ENCODE measurements at regions not wholly inside any gene's neighbourhood (a gene's known extent, or its start where the extent isn't known, plus 50 kb on each side); places are given as distances from the start of the nearest gene placed in this dataset.
"Not testable (repeated sequence)": the region's sequence is repeated elsewhere in the genome, so short reads cannot be mapped to it uniquely, and the experiment has no call there.

DNA sequence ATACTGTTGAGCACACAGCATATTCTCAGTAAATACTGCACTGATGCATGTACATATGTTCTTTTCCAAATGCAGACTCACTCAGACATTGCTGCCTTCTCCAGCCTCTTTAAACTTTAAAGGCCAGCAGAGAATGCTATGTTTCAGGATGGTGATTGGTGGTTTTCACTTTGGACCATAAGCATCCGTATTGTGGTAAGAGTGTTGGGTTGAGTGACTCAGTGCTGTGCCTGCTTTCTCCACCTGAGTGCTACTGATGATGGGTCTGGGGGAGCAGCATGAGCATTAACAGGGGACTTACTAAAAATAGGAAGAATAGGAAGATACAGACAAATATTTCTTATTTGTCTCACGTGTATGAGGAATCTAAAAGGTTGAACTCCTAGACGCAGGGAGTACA lies 56.3 kb upstream of the ZNF92 start:
- no peak for DNase-seq

DNA sequence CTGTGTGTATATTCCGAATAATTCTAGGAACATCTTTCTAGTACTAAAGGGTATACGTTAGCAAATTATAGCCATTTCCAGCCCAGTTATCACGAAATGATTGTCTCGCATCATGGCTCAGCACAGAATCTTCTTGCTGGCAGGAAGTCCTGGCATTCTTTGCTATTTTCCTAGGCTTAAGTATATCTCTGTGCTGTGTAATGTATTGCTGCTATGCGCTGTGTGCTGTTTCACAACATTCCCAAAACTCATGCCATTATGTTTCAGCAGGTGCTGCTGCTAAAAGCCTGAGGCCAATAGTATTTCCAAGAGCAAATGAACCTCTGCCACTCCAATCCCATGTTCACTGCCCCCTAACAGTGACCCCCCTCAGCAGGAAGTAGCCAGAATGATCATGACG lies 62.9 kb upstream of the ZNF92 start:
- DNase-seq, result no peak

GRCh38 chr7:65308300-65308678 lies 65.4 kb upstream of the ZNF92 start:
- no peak for DNase-seq

DNA sequence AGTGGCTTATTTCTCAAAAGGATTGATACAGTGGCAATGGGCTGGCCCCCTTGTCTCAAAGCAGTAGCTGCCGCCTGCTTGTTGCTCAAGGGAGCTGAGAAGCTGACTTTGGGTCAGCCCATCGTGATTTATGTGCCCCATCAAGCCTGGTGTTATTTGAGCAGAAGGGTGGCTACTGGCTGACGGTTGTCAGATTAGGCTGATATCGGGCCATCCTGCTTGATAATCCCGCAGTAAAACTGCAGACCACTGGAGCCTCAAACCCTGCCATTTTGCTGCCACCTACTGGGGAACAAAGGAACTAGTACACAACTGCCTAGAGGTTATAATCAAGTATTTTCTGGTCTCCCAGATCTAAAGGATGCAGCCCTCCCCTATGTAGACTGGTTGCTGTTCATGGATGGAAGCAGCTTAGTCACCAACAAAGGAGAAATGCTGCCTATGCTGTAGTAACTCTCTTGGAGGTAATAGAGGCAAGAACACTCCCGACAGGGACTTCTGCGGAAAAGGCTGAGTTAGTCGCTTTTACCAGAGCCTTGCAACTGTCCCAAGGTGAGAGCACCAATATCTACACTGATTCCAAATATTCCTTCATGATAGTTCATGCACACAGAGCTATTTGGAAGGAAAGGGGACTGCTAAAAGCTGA lies 65.9 kb upstream of the ZNF92 start:
- DNase-seq, result peak; percentile 78

GRCh38 chr7:65304175-65304574 lies 69.5 kb upstream of the ZNF92 start:
- no peak for DNase-seq

DNA sequence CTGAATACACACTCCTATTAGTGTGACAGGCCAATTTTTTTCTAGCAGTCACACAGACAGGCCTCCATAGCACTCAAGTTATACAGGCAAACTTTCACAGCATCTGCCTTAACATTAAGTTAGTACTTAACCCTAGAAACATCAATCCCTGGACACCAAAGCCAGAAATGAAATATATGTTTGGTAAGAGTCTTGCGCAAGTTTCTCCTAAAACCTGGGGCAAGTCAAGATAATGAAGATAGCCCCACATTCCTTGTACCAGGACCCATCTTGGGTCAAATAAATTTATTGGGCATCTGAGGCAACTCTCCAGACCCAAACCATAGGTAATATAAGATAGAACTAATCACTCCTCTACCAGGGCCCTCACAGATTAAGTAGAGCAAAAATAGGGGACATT lies 70.8 kb upstream of the ZNF92 start:
- DNase-seq, result no peak

- DNase-seq, result no peak
Observed at GRCh38 chr7:65301007-65301406, 72.6 kb upstream of the ZNF92 start.

GRCh38 chr7:65295409-65295808 lies 78.2 kb upstream of the ZNF92 start:
- DNase-seq, result no peak

DNA sequence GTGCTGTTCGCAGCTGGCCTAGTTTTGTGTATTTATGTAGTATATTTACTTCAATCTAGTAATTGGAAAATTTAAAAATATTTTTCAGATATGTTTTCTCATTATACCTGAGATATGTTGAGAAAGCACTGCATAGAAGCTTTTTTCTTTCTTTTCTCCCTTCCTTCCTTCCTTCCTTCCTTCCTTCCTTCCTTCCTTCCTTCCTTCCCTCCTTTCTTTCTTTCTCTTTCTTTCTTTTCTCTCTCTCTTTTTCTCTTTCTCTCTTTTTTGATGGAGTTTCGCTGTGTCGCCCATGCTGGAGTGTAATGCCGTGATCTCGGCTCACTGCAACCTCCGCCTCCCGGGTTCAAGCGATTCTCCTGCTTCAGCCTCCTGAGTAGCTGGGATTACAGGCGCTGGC lies 83.3 kb upstream of the ZNF92 start:
- not testable (repeated sequence) for DNase-seq

DNA sequence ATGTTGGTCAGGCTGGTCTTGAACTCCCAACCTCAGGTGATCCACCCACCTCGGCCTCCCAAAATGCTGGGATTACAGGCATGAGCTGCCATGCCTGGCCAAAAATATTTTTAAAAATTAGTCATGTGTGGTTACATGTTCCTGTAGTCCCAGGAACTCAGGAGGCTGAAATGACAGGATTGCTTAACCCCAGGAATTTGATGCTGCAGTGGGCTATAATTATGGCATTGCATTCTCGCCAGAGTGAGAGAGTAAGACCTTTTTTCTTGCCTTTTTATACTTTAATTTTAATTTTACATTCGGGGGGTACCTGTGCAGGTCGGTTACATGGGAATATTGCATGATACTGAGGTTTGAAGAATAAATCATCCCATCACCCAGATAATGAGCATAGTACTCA lies 86.6 kb upstream of the ZNF92 start:
- DNase-seq, result no peak

DNA sequence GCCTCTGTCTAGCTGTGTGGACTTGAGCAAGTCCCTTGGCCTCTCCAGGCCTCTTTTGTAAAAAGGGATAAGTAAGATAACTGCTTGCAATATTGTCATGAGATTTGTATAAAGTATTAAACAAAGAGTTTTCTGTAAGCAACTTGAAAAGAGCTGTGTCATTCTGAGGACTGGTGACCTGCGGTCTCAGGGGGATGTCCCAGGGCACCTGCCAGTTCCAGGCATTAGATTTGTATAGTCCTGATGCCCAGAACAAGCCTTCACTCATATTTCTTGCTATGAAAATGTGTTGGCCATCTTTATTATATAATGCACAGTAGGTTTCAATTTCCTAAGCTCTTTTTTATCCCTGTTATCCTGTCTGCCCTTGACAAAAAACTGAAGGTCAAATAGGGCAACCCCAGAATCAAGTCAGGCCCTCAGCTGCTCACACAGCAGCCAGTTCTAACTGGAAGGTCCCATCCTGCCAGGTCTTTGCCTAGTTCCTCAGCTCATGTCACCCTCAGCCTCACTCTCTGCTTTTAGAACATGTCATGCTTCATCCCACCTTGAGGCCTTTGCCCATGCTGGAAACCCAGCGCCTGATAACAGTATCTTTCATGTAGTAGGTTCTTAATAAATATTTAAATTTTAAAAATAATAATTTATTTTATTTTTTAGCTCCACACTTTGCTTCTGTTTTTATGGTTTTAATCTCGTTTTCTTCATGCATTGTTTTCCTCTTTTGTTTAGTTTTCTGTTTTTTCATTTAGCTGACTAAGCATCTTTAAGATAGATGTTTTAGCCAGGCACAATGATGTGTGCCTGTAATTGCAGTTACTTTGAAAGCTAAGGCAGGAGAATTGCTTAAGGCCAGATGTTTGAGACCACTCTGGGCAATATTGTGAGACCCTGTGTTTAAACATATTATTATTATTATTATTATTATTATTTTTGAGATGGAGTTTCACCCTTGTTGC lies 87.5 kb upstream of the ZNF92 start:
- no peak for DNase-seq

DNA sequence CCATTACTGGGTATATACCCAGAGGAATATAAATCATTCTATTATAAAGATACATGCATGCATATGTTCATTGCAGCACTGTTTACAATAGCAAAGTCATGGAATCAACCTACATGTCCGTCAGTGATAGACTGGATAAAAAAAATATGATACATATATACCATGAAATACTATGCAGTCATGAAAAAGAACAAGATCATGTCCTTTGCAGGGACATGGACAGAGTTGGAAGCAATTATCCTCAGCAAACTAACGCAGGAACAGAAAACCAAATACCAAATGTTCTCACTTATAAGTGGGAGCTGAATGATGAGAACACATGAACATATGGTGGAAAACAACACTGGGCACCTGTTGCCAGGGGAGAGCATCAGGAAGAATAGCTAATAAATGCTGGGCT lies 88.4 kb upstream of the ZNF92 start:
- DNase-seq, result not testable (repeated sequence)

GRCh38 chr7:65279795-65280194 lies 93.9 kb upstream of the ZNF92 start:
- DNase-seq, result no peak

- no peak for DNase-seq
Observed at GRCh38 chr7:65276822-65277221, 96.8 kb upstream of the ZNF92 start.

- not testable (repeated sequence) for DNase-seq
Observed at GRCh38 chr7:65271502-65271901, 102.2 kb upstream of the ZNF92 start.

DNA sequence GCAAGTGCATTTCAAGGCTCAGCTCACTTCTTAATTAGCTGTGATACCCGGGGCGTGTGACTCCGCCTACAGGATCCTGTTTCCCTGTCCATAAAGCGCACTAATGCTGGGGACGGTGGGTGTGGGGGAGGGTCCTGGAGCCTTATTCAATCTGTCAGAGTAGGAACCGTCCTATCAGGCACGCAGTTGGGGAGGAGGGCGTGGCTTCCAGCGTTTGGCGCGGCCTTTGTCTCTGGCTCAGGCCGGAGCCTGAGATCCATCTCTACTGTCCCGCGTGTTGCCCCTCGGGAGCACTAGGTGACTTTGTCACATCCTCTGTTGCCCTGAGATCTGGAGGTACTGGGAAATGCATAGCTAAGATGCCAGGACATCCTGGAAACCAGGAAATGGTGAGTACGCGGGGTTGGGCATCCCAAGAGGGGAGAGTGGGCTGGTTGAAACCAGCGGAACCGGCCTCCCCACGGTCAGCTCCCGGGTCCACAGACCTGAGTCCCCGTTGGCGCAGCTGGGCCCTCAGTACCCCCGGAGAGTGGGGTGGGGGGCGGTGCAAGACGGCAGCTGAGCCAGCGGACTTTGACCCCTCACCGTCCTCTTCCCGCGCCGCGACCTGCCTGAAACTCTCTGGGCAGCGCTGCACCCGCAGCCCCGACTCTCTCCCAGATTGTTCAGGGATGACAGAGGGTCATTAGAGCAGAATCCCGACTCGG lies 104.4 kb upstream of the ZNF92 start:
- DNase-seq, result peak; percentile 65

GRCh38 chr7:65268782-65269149 lies 104.9 kb upstream of the ZNF92 start:
- no peak for DNase-seq

- no peak for DNase-seq
Observed at GRCh38 chr7:65265933-65266519, 107.6 kb upstream of the ZNF92 start.

- no peak for DNase-seq
Observed at GRCh38 chr7:65264258-65264657, 109.4 kb upstream of the ZNF92 start.

DNA sequence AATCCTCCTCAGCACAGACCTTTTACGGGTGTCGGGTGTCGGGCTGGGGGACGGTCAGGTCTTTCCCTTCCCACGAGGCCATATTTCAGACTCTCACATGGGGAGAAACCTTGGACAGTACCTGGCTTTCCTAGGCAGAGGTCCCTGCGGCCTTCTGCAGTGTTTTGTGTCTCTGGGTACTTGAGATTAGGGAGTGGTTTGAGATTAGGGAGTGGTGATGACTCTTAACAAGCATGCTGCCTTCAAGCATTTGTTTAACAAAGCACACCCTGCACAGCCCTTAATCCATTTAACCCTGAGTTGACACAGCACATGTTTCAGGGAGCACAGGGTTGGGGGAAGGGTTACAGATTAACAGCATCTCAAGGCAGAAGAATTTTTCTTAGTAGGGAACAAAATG lies 113.0 kb upstream of the ZNF92 start:
- not testable (repeated sequence) for DNase-seq

DNA sequence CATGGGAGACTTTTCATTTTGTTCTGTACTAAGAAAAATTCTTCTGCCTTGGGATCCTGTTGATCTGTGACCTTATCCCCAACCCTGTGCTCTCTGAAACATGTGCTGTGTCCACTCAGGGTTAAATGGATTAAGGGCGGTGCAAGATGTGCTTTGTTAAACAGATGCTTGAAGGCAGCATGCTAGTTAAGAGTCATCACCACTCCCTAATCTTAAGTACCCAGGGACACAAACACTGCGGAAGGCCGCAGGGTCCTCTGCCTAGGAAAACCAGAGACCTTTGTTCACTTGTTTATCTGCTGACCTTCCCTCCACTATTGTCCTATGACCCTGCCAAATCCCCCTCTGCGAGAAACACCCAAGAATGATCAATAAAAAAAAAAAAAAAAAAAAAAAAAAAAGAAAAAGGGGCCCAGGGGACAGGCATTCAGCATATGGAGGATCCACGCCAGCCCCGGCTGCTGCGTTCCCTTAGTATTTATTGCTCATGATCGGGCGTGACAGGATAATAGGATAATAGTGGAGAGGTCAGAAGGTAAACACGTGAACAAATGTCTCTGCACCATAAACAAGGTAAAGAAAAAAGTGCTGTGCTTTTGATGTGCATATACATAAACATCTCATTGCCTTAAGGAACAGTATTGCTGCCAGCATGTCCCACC lies 113.7 kb upstream of the ZNF92 start:
- not testable (repeated sequence) for DNase-seq

- DNase-seq, result no peak
Observed at GRCh38 chr7:65254061-65254460, 119.6 kb upstream of the ZNF92 start.
